ENCODE measurements at regions not wholly inside any gene's neighbourhood (a gene's known extent, or its start where the extent isn't known, plus 50 kb on each side); places are given as distances from the start of the nearest gene placed in this dataset.

GRCh38 chr6:21996425-21997118 is 300.3 kb downstream of the PRL start:
- Histone ChIP-seq H3K4me1 (ENCODE audit: control insufficient read depth in 4 of 4, insufficient read depth in 4 of 4, low read length in 3 of 4) (no peaks in the 10 kb centered on the region), H3K36me3 (ENCODE audit: control insufficient read depth in 4 of 4, insufficient read depth in 3 of 4, low read depth in 1 of 4, low read length in 3 of 4) (no peaks in the 10 kb centered on the region), H3K9me3 (ENCODE audit: control insufficient read depth in 4 of 4, low read length in 3 of 4) (no peaks in the 10 kb centered on the region), H3K27ac (ENCODE audit: low read depth in 1 of 2, low read length in 2 of 2) (no peak overlapping the region), H3K27me3 (ENCODE audit: control insufficient read depth in 4 of 4, insufficient read depth in 4 of 4, low read length in 3 of 4) (peaks cover 0 to 6% (median 0%) of the 10 kb centered on the region in 4 donors), H3K9ac (ENCODE audit: low read depth in 1 of 2, low read length in 2 of 2) (no peak overlapping the region), H3K4me3 (ENCODE audit: low read depth in 1 of 3, low read length in 3 of 3) (no peak overlapping the region)
- 75% methylated on average over 5 of the region's 5 CpGs for WGBS
- TF ChIP-seq GABPA (IDR thresholded peaks at IDR 0.05 in 1 of 2, conservative IDR thresholded peaks at IDR 0.05 in 1 of 2) (no peak), RXRA (IDR thresholded peaks at IDR 0.05) (no peak), TAF1 (conservative IDR thresholded peaks at IDR 0.05) (no peak), HNF4G (IDR thresholded peaks at IDR 0.05) (no peak), NR2F2 (IDR thresholded peaks at IDR 0.05) (no peak), SP1 (IDR thresholded peaks at IDR 0.05) (no peak), FOXA1 (IDR thresholded peaks at IDR 0.05) (no peak), EGR1 (IDR thresholded peaks at IDR 0.05; ENCODE audit: low read depth in 2 of 2) (no peak), MAX (IDR thresholded peaks at IDR 0.05) (no peak), RAD21 (IDR thresholded peaks at IDR 0.05) (no peak)
- DNase-seq (ENCODE audit: low spot score), result no peak

GRCh38 chr6:21997119-21998037 is 299.5 kb downstream of the PRL start:
- no peak overlapping the region for H3K9ac ChIP-seq (ENCODE audit: low read depth in 1 of 2, low read length in 2 of 2)

More at GRCh38 chr6:21997119-21998037, 299.5 kb downstream of the PRL start:
- Histone ChIP-seq H3K4me3 (ENCODE audit: low read depth in 1 of 3, low read length in 3 of 3) (no peak overlapping the region), H3K4me1 (ENCODE audit: control insufficient read depth in 4 of 4, insufficient read depth in 4 of 4, low read length in 3 of 4) (no peaks in the 10 kb centered on the region), H3K36me3 (ENCODE audit: control insufficient read depth in 4 of 4, insufficient read depth in 3 of 4, low read depth in 1 of 4, low read length in 3 of 4) (no peaks in the 10 kb centered on the region), H3K9me3 (ENCODE audit: control insufficient read depth in 4 of 4, low read length in 3 of 4) (no peaks in the 10 kb centered on the region), H3K27ac (ENCODE audit: low read depth in 1 of 2, low read length in 2 of 2) (no peak overlapping the region), H3K27me3 (ENCODE audit: control insufficient read depth in 4 of 4, insufficient read depth in 4 of 4, low read length in 3 of 4) (peaks cover 0 to 6% (median 0%) of the 10 kb centered on the region in 4 donors)
- 38% methylated on average over 5 of the region's 5 CpGs for WGBS
- TF ChIP-seq MAX (IDR thresholded peaks at IDR 0.05), result no peak
- no peak for TF ChIP-seq SP1 (IDR thresholded peaks at IDR 0.05)
- TF ChIP-seq RAD21 (IDR thresholded peaks at IDR 0.05), result no peak
- no peak for TF ChIP-seq TAF1 (conservative IDR thresholded peaks at IDR 0.05)
- TF ChIP-seq FOXA2 (IDR thresholded peaks at IDR 0.05), result no peak
- no peak for TF ChIP-seq JUND (IDR thresholded peaks at IDR 0.05)
- TF ChIP-seq HNF4A (conservative IDR thresholded peaks at IDR 0.05), result no peak
- no peak for TF ChIP-seq YY1 (IDR thresholded peaks at IDR 0.05)
- no peak for TF ChIP-seq RXRA (IDR thresholded peaks at IDR 0.05)
- TF ChIP-seq CTCF (IDR thresholded peaks at IDR 0.05; ENCODE audit: low read depth, low read length, missing input control), result no peak
- TF ChIP-seq HNF4G (IDR thresholded peaks at IDR 0.05), result no peak
- TF ChIP-seq ZBTB33 (IDR thresholded peaks at IDR 0.05), result no peak
- TF ChIP-seq REST (IDR thresholded peaks at IDR 0.05), result no peak
- TF ChIP-seq GABPA (IDR thresholded peaks at IDR 0.05 in 1 of 2, conservative IDR thresholded peaks at IDR 0.05 in 1 of 2), result no peak
- TF ChIP-seq FOXA1 (IDR thresholded peaks at IDR 0.05), result no peak
- TF ChIP-seq EGR1 (IDR thresholded peaks at IDR 0.05; ENCODE audit: low read depth in 2 of 2), result no peak
- no peak for TF ChIP-seq NR2F2 (IDR thresholded peaks at IDR 0.05)
- no peak for DNase-seq (ENCODE audit: low spot score)
